Neural cell (in vitro differentiated cells): ENCODE measurements at regions not wholly inside any gene's neighbourhood (a gene's known extent, or its start where the extent isn't known, plus 50 kb on each side); places are given as distances from the start of the nearest gene placed in this dataset.

ENCODE experiments used
- H2AFZ ChIP-seq: fragments of 200-600, 300-800 bp; sonication (generic), shearing (Covaris generic); 2 replicates; pipeline ENCODE4 v1.6.0; 2014; ENCODE audit warnings: low read depth, mild to moderate bottlenecking, antibody characterized with exemption, low read length, moderate library complexity
- H3F3A ChIP-seq: fragments of 200-600 bp; shearing (Covaris generic); 2 replicates; pipeline ENCODE4 v1.6.1; 2016; ENCODE audit warnings: mild to moderate bottlenecking, moderate library complexity, mixed read lengths, antibody characterized with exemption, low read length; ENCODE audit not compliant: insufficient read depth, poor library complexity, severe bottlenecking
- H3K27ac ChIP-seq: fragments of 200-600, 300-800 bp; sonication (generic), shearing (Covaris generic); 2 replicates; pipeline ENCODE4 v1.5.1; 2014; ENCODE audit warnings: mild to moderate bottlenecking, low read length, moderate library complexity
- H3K27me3 ChIP-seq: fragments of 300-800, 200-600 bp; sonication (generic), shearing (Covaris generic); 2 replicates; pipeline ENCODE4 v1.6.0; 2014; ENCODE audit warnings: mild to moderate bottlenecking, low read depth, low read length, moderate library complexity; ENCODE audit not compliant: insufficient read depth
- H3K36me3 ChIP-seq: fragments of 300-800, 200-600 bp; sonication (generic), shearing (Covaris generic); 2 replicates; pipeline ENCODE4 v1.5.1; 2014; ENCODE audit warnings: mild to moderate bottlenecking, antibody characterized with exemption, low read length, moderate library complexity; ENCODE audit not compliant: insufficient read depth
- H3K4me2 ChIP-seq: fragments of 300-800, 200-600 bp; sonication (generic), shearing (Covaris generic); 2 replicates; pipeline ENCODE4 v1.6.0; 2014; ENCODE audit warnings: mild to moderate bottlenecking, low read length
- H3K4me3 ChIP-seq: fragments of 300-800, 200-600 bp; sonication (generic), shearing (Covaris generic); 2 replicates; pipeline ENCODE4 v1.5.1; 2014; ENCODE audit warnings: mild to moderate bottlenecking, low read length, moderate library complexity
- H3K79me2 ChIP-seq: fragments of 200-600 bp; shearing (Covaris generic); replicated peaks from 2 replicates; pipeline ENCODE4 v1.6.0; 2014; ENCODE audit warnings: mild to moderate bottlenecking, low read length, moderate library complexity; ENCODE audit not compliant: insufficient read depth
- H3K9ac ChIP-seq: fragments of 300-800, 200-600 bp; sonication (generic), shearing (Covaris generic); 2 replicates; pipeline ENCODE4 v1.6.1; 2016; ENCODE audit warnings: mild to moderate bottlenecking, low read length, mixed read lengths
- H3K9me2 ChIP-seq: fragments of 200-600 bp; shearing (Covaris generic); 2 replicates; pipeline ENCODE4 v1.6.1; 2016; ENCODE audit warnings: mild to moderate bottlenecking, low read length, mixed read lengths; ENCODE audit not compliant: insufficient read depth
- H3K9me3 ChIP-seq: fragments of 200-600, 300-800 bp; sonication (generic), shearing (Covaris generic); 2 replicates; pipeline ENCODE4 v1.6.1; 2016; ENCODE audit warnings: mild to moderate bottlenecking, mixed run types, low read length, moderate library complexity, mixed read lengths
- H4K20me1 ChIP-seq: fragments of 200-600 bp; shearing (Covaris generic); 2 replicates; pipeline ENCODE4 v1.6.1; 2016; ENCODE audit warnings: mild to moderate bottlenecking, mixed run types; ENCODE audit not compliant: insufficient read depth
- CTCF ChIP-seq: fragments of 450-650 bp; IDR thresholded peaks from 2 replicates; pipeline ENCODE4 v1.5.1; 2014; ENCODE audit warnings: antibody characterized with exemption, mild to moderate bottlenecking, moderate library complexity; ENCODE audit not compliant: poor library complexity, severe bottlenecking
- EP300 ChIP-seq: fragments of 450-650 bp; conservative IDR thresholded peaks from 2 replicates; pipeline ENCODE4 v1.6.1; 2014; ENCODE audit warnings: antibody characterized with exemption, mild to moderate bottlenecking, moderate library complexity; ENCODE audit not compliant: poor library complexity, severe bottlenecking
- EZH2 ChIP-seq: fragments of 200-600, 300-800 bp; shearing (Covaris generic), sonication (generic); IDR thresholded peaks from 2 replicates; pipeline ENCODE4 v1.6.1; 2014; ENCODE audit warnings: antibody characterized with exemption, low read length, borderline replicate concordance, mild to moderate bottlenecking; ENCODE audit not compliant: insufficient read depth, poor library complexity, severe bottlenecking
- MXI1 ChIP-seq: fragments of 450-650 bp; conservative IDR thresholded peaks from 2 replicates; pipeline ENCODE4 v1.6.1; 2014; ENCODE audit warnings: antibody characterized with exemption, mild to moderate bottlenecking; ENCODE audit not compliant: poor library complexity, severe bottlenecking
- POLR2AphosphoS5 ChIP-seq: IDR thresholded peaks from 2 replicates; pipeline ENCODE4 v1.6.1; 2012
- RAD21 ChIP-seq: fragments of 450-650 bp; conservative IDR thresholded peaks from 2 replicates; pipeline ENCODE4 v1.6.1; 2014; ENCODE audit warnings: antibody characterized with exemption, mild to moderate bottlenecking, moderate library complexity
- REST ChIP-seq: IDR thresholded peaks from 2 replicates; pipeline ENCODE4 v1.6.1; 2012; ENCODE audit warnings: borderline replicate concordance
- SMC3 ChIP-seq: fragments of 450-650 bp; conservative IDR thresholded peaks from 2 replicates; pipeline ENCODE4 v1.6.1; 2014; ENCODE audit warnings: antibody characterized with exemption, mild to moderate bottlenecking, moderate library complexity; ENCODE audit not compliant: poor library complexity
- TAF1 ChIP-seq: IDR thresholded peaks from 2 replicates; pipeline ENCODE4 v1.6.1; 2012; ENCODE audit warnings: low read depth

- no peak overlapping the region for H3K4me2 ChIP-seq
- no peaks in the 10 kb centered on the region for H3K9me2 ChIP-seq
- no peak overlapping the region for H3K9ac ChIP-seq
- no peaks in the 10 kb centered on the region for H3K36me3 ChIP-seq
- no peak overlapping the region for H3K4me3 ChIP-seq
- H3F3A ChIP-seq: no peaks in the 10 kb centered on the region
- no peak overlapping the region for H3K27ac ChIP-seq
- H2AFZ ChIP-seq: no peak overlapping the region
- TF ChIP-seq EP300 (no peak), MXI1 (no peak), REST (no peak), CTCF (no peak), RAD21 (no peak), SMC3 (no peak), TAF1 (no peak), POLR2AphosphoS5 (no peak), EZH2 (no peak)
- no peaks in the 10 kb centered on the region for H3K79me2 ChIP-seq
- H4K20me1 ChIP-seq: no peaks in the 10 kb centered on the region
- no peaks in the 10 kb centered on the region for H3K27me3 ChIP-seq
- no peaks in the 10 kb centered on the region for H3K9me3 ChIP-seq
Measured at GRCh38 chr7:49102411-49102810, 178.1 kb downstream of the CDC14C start.

- TF ChIP-seq POLR2AphosphoS5: no peak
- no peak for TF ChIP-seq TAF1
- no peak for TF ChIP-seq RAD21
- TF ChIP-seq MXI1: no peak
- no peak for TF ChIP-seq REST
- no peak for TF ChIP-seq SMC3
- no peak for TF ChIP-seq CTCF
- TF ChIP-seq EP300: no peak
- TF ChIP-seq EZH2: no peak
- H3K27ac ChIP-seq: no peak overlapping the region
- no peaks in the 10 kb centered on the region for H4K20me1 ChIP-seq
- H3K36me3 ChIP-seq: no peaks in the 10 kb centered on the region
- no peak overlapping the region for H3K4me2 ChIP-seq
- no peak overlapping the region for H3K4me3 ChIP-seq
- H3K9me3 ChIP-seq: no peaks in the 10 kb centered on the region
- no peaks in the 10 kb centered on the region for H3K27me3 ChIP-seq
- no peaks in the 10 kb centered on the region for H3K79me2 ChIP-seq
- no peak overlapping the region for H3K9ac ChIP-seq
- H2AFZ ChIP-seq: no peak overlapping the region
- H3F3A ChIP-seq: no peaks in the 10 kb centered on the region
- H3K9me2 ChIP-seq: no peaks in the 10 kb centered on the region
Measured at GRCh38 chr7:49111706-49112105, 187.4 kb downstream of the CDC14C start.
